ENCODE measurements at regions not wholly inside any gene's neighbourhood (a gene's known extent, or its start where the extent isn't known, plus 50 kb on each side); places are given as distances from the start of the nearest gene placed in this dataset.

DNA sequence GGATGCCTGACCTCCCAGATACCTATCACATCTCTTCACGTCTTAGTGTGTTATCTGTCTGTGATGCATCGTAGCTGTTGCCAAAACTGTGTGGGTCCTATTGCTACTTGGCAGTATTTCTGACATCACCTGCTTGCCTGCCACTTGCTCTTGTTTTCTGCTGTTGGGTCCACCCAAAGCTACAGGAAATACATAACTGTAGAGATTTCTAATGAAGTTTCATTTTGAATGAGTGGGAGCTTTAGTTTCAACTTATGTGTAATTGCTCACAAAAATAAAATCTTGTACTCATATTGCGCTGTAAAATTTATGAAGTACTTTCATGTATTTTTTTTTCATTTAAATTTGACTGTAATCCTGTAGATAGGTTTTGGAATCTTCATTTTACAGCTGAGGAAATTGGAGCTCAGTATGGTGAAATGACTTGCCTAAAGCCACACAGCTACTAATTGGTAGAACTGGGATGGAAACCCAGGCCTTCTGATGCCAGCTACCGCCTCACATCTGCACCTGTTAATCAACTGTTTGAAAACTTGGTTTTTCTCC, 113.6 kb upstream of the MAN1A1 start:
- Histone ChIP-seq H3K4me3 (ENCODE audit: low read depth, low read length) (no peak overlapping the region), H3K9me3 (ENCODE audit: control insufficient read depth, insufficient read depth, low read depth, low read length) (no peaks in the 10 kb centered on the region), H3K4me1 (ENCODE audit: control insufficient read depth, insufficient read depth, low read length) (no peaks in the 10 kb centered on the region), H3K36me3 (ENCODE audit: control insufficient read depth in 2 of 2, insufficient read depth in 1 of 2, low read length in 2 of 2) (no peaks in the 10 kb centered on the region), H3K27ac (ENCODE audit: extremely low read depth, low read depth, low read length) (no peak overlapping the region)
- CTCF ChIA-PET: interaction anchor here (0.6 to 0.7 kb wide), 2 partner anchors 29 to 101 kb away, joined by 3 read pairs; no protein-coding TSS in a partner anchor
- POLR2A ChIA-PET: interaction anchor here (0.6 kb wide), 1 partner anchor 222 kb away, joined by 3 read pairs; no protein-coding TSS in a partner anchor
- TF ChIP-seq ZSCAN23 (tag by site-specific recombination; IDR thresholded peaks at IDR 0.05) (no peak), ZBTB11 (tag by site-specific recombination; conservative IDR thresholded peaks at IDR 0.05; ENCODE audit: low read depth) (no peak), ZFHX2 (tag by site-specific recombination; conservative IDR thresholded peaks at IDR 0.05) (no peak), TRIM28 (IDR thresholded peaks at IDR 0.05; ENCODE audit: borderline replicate concordance, low read length) (no peak), ZNF777 (tag by site-specific recombination; IDR thresholded peaks at IDR 0.05; ENCODE audit: borderline replicate concordance) (no peak), ZNF514 (tag by site-specific recombination; IDR thresholded peaks at IDR 0.05) (no peak), ZNF175 (tag by site-specific recombination; IDR thresholded peaks at IDR 0.05) (no peak), KLF10 (tag by site-specific recombination; IDR thresholded peaks at IDR 0.05) (no peak), ZBTB48 (tag by site-specific recombination; IDR thresholded peaks at IDR 0.05) (no peak), YY2 (tag by site-specific recombination; IDR thresholded peaks at IDR 0.05) (no peak), ZNF121 (tag by site-specific recombination; IDR thresholded peaks at IDR 0.05) (no peak), MYNN (tag by site-specific recombination; IDR thresholded peaks at IDR 0.05; ENCODE audit: borderline replicate concordance) (no peak), PRDM2 (tag by site-specific recombination; IDR thresholded peaks at IDR 0.05; ENCODE audit: borderline replicate concordance) (no peak), ZNF280D (tag by site-specific recombination; IDR thresholded peaks at IDR 0.05) (no peak), ZNF426 (tag by site-specific recombination; IDR thresholded peaks at IDR 0.05) (no peak)

Measured in HEK293 (cell line).